ENCODE measurements at regions not wholly inside any gene's neighbourhood (a gene's known extent, or its start where the extent isn't known, plus 50 kb on each side); places are given as distances from the start of the nearest gene placed in this dataset.

DNA sequence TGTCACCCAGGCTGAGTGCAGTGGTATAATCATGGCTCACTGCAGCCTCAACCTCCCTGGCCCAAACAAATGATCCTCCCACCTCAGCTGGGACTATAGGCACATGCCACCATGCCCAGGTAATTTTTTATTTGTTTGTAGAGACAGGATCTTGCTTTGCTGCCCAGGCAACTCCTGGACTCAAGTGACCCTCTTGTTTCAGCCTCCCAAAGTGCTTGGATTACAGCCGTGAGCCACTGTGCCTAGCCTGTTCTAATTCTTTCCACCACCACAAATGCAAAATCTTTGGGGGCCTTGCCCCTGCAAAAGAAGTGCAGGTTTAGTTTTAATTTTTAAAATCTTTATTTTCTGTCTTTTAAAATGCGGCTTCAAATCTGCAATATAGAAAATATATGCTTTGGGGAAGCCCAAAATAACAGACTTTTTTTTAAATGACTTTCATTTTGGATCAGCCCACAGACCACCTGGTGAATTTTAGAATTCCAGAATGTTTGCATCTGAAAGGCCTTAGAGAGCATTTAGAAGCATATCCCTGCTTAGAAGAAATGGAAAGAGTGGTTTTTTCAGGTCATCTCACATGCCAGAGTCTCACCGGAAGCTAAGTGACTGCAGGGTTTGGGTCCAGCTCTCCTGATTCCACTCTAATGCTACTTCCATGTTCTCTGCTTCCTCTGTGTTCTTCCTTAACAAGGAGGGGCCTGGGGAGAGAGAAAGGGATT lies 111.4 kb upstream of the FER start:
- no peak overlapping the region for H3K4me3 ChIP-seq
- H2AFZ ChIP-seq = no peak overlapping the region
- peak overlapping the region; percentile 18; the same call in 1 of the 2 replicates for H3K4me2 ChIP-seq
- H3K9me3 Mint-ChIP-seq = no peaks in the 10 kb centered on the region
- no peaks in the 10 kb centered on the region; the same call in 1 of the 2 replicates for H3K9me2 ChIP-seq (ENCODE audit: insufficient read depth)
- peaks cover 20% of the 10 kb centered on the region for H3K4me1 ChIP-seq (ENCODE audit: insufficient read depth)
- H3K27ac ChIP-seq (ENCODE audit: low read depth) = peak overlapping the region; percentile 40
- TF ChIP-seq, protein P1, sequence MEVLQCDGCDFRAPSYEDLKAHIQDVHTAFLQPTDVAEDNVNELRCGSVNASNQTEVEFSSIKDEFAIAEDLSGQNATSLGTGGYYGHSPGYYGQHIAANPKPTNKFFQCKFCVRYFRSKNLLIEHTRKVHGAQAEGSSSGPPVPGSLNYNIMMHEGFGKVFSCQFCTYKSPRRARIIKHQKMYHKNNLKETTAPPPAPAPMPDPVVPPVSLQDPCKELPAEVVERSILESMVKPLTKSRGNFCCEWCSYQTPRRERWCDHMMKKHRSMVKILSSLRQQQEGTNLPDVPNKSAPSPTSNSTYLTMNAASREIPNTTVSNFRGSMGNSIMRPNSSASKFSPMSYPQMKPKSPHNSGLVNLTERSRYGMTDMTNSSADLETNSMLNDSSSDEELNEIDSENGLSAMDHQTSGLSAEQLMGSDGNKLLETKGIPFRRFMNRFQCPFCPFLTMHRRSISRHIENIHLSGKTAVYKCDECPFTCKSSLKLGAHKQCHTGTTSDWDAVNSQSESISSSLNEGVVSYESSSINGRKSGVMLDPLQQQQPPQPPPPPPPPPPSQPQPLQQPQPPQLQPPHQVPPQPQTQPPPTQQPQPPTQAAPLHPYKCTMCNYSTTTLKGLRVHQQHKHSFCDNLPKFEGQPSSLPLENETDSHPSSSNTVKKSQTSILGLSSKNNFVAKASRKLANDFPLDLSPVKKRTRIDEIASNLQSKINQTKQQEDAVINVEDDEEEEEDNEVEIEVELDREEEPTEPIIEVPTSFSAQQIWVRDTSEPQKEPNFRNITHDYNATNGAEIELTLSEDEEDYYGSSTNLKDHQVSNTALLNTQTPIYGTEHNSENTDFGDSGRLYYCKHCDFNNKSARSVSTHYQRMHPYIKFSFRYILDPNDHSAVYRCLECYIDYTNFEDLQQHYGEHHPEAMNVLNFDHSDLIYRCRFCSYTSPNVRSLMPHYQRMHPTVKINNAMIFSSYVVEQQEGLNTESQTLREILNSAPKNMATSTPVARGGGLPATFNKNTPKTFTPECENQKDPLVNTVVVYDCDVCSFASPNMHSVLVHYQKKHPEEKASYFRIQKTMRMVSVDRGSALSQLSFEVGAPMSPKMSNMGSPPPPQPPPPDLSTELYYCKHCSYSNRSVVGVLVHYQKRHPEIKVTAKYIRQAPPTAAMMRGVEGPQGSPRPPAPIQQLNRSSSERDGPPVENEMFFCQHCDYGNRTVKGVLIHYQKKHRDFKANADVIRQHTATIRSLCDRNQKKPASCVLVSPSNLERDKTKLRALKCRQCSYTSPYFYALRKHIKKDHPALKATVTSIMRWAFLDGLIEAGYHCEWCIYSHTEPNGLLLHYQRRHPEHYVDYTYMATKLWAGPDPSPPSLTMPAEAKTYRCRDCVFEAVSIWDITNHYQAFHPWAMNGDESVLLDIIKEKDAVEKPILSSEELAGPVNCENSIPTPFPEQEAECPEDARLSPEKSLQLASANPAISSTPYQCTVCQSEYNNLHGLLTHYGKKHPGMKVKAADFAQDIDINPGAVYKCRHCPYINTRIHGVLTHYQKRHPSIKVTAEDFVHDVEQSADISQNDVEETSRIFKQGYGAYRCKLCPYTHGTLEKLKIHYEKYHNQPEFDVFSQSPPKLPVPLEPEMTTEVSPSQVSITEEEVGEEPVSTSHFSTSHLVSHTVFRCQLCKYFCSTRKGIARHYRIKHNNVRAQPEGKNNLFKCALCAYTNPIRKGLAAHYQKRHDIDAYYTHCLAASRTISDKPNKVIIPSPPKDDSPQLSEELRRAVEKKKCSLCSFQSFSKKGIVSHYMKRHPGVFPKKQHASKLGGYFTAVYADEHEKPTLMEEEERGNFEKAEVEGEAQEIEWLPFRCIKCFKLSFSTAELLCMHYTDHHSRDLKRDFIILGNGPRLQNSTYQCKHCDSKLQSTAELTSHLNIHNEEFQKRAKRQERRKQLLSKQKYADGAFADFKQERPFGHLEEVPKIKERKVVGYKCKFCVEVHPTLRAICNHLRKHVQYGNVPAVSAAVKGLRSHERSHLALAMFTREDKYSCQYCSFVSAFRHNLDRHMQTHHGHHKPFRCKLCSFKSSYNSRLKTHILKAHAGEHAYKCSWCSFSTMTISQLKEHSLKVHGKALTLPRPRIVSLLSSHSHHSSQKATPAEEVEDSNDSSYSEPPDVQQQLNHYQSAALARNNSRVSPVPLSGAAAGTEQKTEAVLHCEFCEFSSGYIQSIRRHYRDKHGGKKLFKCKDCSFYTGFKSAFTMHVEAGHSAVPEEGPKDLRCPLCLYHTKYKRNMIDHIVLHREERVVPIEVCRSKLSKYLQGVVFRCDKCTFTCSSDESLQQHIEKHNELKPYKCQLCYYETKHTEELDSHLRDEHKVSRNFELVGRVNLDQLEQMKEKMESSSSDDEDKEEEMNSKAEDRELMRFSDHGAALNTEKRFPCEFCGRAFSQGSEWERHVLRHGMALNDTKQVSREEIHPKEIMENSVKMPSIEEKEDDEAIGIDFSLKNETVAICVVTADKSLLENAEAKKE (CRISPR knock-in tag; IDR thresholded peaks at IDR 0.05) = peak; percentile 94
- no peak for TF ChIP-seq NANOG (IDR thresholded peaks at IDR 0.05; ENCODE audit: borderline replicate concordance)
- H3K36me3 Mint-ChIP-seq (ENCODE audit: low read depth) = no peaks in the 10 kb centered on the region
- peak overlapping the region; percentile 89 for H3K27ac Mint-ChIP-seq
- H4K20me1 ChIP-seq (replicated peaks; ENCODE audit: insufficient read depth) = no peaks in the 10 kb centered on the region
- peaks cover 22% of the 10 kb centered on the region for H3K4me1 Mint-ChIP-seq
- ATAC-seq (peak; percentile 94), DNase-seq (ENCODE audit: low spot score) (peak; percentile 71)
- no peaks in the 10 kb centered on the region for H3K36me3 ChIP-seq (ENCODE audit: insufficient read depth)
- no peaks in the 10 kb centered on the region for H3F3A ChIP-seq (replicated peaks; ENCODE audit: low read depth)
- no peaks in the 10 kb centered on the region for H3K79me2 ChIP-seq (replicated peaks; ENCODE audit: insufficient read depth)
- H3K27me3 Mint-ChIP-seq (ENCODE audit: insufficient read depth, low read depth, poor library complexity) = no peaks in the 10 kb centered on the region
- no peaks in the 10 kb centered on the region for H3K27me3 ChIP-seq (ENCODE audit: insufficient read depth)
- no peak overlapping the region for H3K4me3 Mint-ChIP-seq

DNA sequence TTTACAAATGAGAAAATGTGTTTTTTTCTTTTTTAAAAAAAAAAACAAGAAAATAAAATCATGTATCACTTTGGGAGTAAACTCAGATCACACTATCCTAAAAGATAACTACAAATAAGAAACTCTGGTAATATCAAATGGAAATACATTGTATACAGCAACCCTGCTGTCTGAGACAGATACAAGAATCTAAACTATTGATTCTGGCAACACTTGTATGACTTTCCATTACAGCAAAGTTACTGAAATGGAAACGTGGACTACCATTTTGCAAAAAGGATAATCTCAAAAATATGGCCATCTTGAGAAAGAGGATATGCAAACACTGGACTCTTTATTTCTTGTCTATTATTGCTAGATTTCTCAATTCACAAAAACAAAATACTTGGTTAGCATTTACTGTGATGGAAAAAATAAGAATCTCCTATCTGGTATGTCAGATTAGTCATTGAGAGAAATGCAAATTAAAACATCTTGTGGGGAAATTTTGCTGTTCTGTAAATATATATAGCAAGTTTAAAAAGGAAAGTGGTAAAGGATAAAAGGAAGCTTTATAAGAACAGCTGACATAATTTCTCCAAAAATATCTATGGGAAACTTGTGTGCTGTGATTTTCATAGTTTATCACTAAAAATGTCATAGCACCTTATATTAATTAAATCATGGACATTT lies 112.9 kb upstream of the FER start:
- DNase-seq (ENCODE audit: low spot score) (no peak), ATAC-seq (no peak)
- Histone ChIP-seq H3K4me3 (no peak overlapping the region), H3K27ac (ENCODE audit: low read depth) (no peak overlapping the region), H2AFZ (no peak overlapping the region), H3K9me2 (ENCODE audit: insufficient read depth) (no peaks in the 10 kb centered on the region; the same call in 1 of the 2 replicates), H3F3A (replicated peaks; ENCODE audit: low read depth) (no peaks in the 10 kb centered on the region), H3K79me2 (replicated peaks; ENCODE audit: insufficient read depth) (no peaks in the 10 kb centered on the region), H3K36me3 (ENCODE audit: insufficient read depth) (no peaks in the 10 kb centered on the region), H3K4me1 (ENCODE audit: insufficient read depth) (peaks cover 24% of the 10 kb centered on the region), H4K20me1 (replicated peaks; ENCODE audit: insufficient read depth) (no peaks in the 10 kb centered on the region), H3K27me3 (ENCODE audit: insufficient read depth) (no peaks in the 10 kb centered on the region), H3K4me2 (no peak overlapping the region)
- no peak overlapping the region for H3K4me3 Mint-ChIP-seq
- H3K4me1 Mint-ChIP-seq = peaks cover 22% of the 10 kb centered on the region
- no peaks in the 10 kb centered on the region for H3K36me3 Mint-ChIP-seq (ENCODE audit: low read depth)
- no peak overlapping the region for H3K27ac Mint-ChIP-seq
- no peaks in the 10 kb centered on the region for H3K27me3 Mint-ChIP-seq (ENCODE audit: insufficient read depth, low read depth, poor library complexity)
- H3K9me3 Mint-ChIP-seq = no peaks in the 10 kb centered on the region
- TF ChIP-seq, protein P2, sequence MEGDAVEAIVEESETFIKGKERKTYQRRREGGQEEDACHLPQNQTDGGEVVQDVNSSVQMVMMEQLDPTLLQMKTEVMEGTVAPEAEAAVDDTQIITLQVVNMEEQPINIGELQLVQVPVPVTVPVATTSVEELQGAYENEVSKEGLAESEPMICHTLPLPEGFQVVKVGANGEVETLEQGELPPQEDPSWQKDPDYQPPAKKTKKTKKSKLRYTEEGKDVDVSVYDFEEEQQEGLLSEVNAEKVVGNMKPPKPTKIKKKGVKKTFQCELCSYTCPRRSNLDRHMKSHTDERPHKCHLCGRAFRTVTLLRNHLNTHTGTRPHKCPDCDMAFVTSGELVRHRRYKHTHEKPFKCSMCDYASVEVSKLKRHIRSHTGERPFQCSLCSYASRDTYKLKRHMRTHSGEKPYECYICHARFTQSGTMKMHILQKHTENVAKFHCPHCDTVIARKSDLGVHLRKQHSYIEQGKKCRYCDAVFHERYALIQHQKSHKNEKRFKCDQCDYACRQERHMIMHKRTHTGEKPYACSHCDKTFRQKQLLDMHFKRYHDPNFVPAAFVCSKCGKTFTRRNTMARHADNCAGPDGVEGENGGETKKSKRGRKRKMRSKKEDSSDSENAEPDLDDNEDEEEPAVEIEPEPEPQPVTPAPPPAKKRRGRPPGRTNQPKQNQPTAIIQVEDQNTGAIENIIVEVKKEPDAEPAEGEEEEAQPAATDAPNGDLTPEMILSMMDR (conservative IDR thresholded peaks at IDR 0.05; ENCODE audit: low read depth in 2 of 2) = no peak
- TF ChIP-seq EZH2 (IDR thresholded peaks at IDR 0.05; ENCODE audit: low read depth, unreplicated experiment) (no peak), NANOG (IDR thresholded peaks at IDR 0.05; ENCODE audit: borderline replicate concordance) (no peak), CREB1 (CRISPR knock-in tag; IDR thresholded peaks at IDR 0.05; ENCODE audit: low read depth) (no peak), ZNF331 (CRISPR knock-in tag; IDR thresholded peaks at IDR 0.05; ENCODE audit: low read depth) (no peak)
- TF ChIP-seq, protein P3, sequence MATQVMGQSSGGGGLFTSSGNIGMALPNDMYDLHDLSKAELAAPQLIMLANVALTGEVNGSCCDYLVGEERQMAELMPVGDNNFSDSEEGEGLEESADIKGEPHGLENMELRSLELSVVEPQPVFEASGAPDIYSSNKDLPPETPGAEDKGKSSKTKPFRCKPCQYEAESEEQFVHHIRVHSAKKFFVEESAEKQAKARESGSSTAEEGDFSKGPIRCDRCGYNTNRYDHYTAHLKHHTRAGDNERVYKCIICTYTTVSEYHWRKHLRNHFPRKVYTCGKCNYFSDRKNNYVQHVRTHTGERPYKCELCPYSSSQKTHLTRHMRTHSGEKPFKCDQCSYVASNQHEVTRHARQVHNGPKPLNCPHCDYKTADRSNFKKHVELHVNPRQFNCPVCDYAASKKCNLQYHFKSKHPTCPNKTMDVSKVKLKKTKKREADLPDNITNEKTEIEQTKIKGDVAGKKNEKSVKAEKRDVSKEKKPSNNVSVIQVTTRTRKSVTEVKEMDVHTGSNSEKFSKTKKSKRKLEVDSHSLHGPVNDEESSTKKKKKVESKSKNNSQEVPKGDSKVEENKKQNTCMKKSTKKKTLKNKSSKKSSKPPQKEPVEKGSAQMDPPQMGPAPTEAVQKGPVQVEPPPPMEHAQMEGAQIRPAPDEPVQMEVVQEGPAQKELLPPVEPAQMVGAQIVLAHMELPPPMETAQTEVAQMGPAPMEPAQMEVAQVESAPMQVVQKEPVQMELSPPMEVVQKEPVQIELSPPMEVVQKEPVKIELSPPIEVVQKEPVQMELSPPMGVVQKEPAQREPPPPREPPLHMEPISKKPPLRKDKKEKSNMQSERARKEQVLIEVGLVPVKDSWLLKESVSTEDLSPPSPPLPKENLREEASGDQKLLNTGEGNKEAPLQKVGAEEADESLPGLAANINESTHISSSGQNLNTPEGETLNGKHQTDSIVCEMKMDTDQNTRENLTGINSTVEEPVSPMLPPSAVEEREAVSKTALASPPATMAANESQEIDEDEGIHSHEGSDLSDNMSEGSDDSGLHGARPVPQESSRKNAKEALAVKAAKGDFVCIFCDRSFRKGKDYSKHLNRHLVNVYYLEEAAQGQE (IDR thresholded peaks at IDR 0.05; ENCODE audit: unreplicated experiment) = no peak

Measured in GM23338 (cell line).